ENCODE measurements at regions not wholly inside any gene's neighbourhood (a gene's known extent, or its start where the extent isn't known, plus 50 kb on each side); places are given as distances from the start of the nearest gene placed in this dataset.
A peak's percentile ranks its signal among the peaks of the same experiment; 100 is the strongest.

- Histone ChIP-seq H4K20me1 (ENCODE audit: insufficient read depth, low read length) (no peaks in the 10 kb centered on the region), H3K9ac (ENCODE audit: low read length) (no peak overlapping the region), H3K4me3 (ENCODE audit: insufficient read depth, low read depth, low read length) (no peak overlapping the region), H3K4me1 (ENCODE audit: insufficient read depth, low read length) (no peaks in the 10 kb centered on the region), H2AFZ (ENCODE audit: low read depth, low read length) (no peak overlapping the region), H3K79me2 (ENCODE audit: insufficient read depth, low read length) (no peaks in the 10 kb centered on the region), H3K4me2 (ENCODE audit: low read length) (no peak overlapping the region), H3K27ac (ENCODE audit: low read depth, low read length) (no peak overlapping the region), H3K36me3 (ENCODE audit: insufficient read depth, low read length) (no peaks in the 10 kb centered on the region), H3K27me3 (ENCODE audit: insufficient read depth, low read length) (no peaks in the 10 kb centered on the region), H3K9me3 (ENCODE audit: insufficient read depth, low read depth, low read length) (no peaks in the 10 kb centered on the region)
- Mint-ChIP-seq H3K4me1 (ENCODE audit: low read depth, unreplicated experiment) (no peaks in the 10 kb centered on the region), H3K27me3 (ENCODE audit: low read depth, unreplicated experiment) (no peaks in the 10 kb centered on the region), H3K4me3 (ENCODE audit: unreplicated experiment) (no peak overlapping the region), H3K9me3 (ENCODE audit: unreplicated experiment) (no peaks in the 10 kb centered on the region), H3K27ac (ENCODE audit: unreplicated experiment) (no peak overlapping the region), H3K36me3 (ENCODE audit: low read depth, unreplicated experiment) (no peaks in the 10 kb centered on the region)
- DNase-seq (ENCODE audit: low read depth) (no peak), FAIRE-seq (no peak)
- TF ChIP-seq CTCF (IDR thresholded peaks at IDR 0.05; ENCODE audit: insufficient read depth, low read depth, low read length): no peak
- no peak for TF ChIP-seq EZH2 (IDR thresholded peaks at IDR 0.05; ENCODE audit: insufficient read depth, low read length)
Observed at GRCh38 chr11:105260976-105261375, 121.4 kb upstream of the CARD18 start.

GRCh38 chr11:105245781-105246315 lies 106.3 kb upstream of the CARD18 start:
- H3K27me3 Mint-ChIP-seq (ENCODE audit: low read depth, unreplicated experiment): no peaks in the 10 kb centered on the region
- Histone ChIP-seq H3K4me2 (ENCODE audit: low read length) (no peak overlapping the region), H4K20me1 (ENCODE audit: insufficient read depth, low read length) (no peaks in the 10 kb centered on the region), H3K27me3 (ENCODE audit: insufficient read depth, low read length) (no peaks in the 10 kb centered on the region), H3K36me3 (ENCODE audit: insufficient read depth, low read length) (no peaks in the 10 kb centered on the region), H3K9ac (ENCODE audit: low read length) (no peak overlapping the region), H3K27ac (ENCODE audit: low read depth, low read length) (no peak overlapping the region), H2AFZ (ENCODE audit: low read depth, low read length) (no peak overlapping the region), H3K9me3 (ENCODE audit: insufficient read depth, low read depth, low read length) (no peaks in the 10 kb centered on the region), H3K79me2 (ENCODE audit: insufficient read depth, low read length) (no peaks in the 10 kb centered on the region), H3K4me1 (ENCODE audit: insufficient read depth, low read length) (peaks cover 8% of the 10 kb centered on the region), H3K4me3 (ENCODE audit: insufficient read depth, low read depth, low read length) (no peak overlapping the region)
- H3K4me1 Mint-ChIP-seq (ENCODE audit: low read depth, unreplicated experiment): peaks cover 15% of the 10 kb centered on the region
- no peak overlapping the region for H3K4me3 Mint-ChIP-seq (ENCODE audit: unreplicated experiment)
- DNase-seq (ENCODE audit: low read depth) (no peak), FAIRE-seq (no peak)
- H3K27ac Mint-ChIP-seq (ENCODE audit: unreplicated experiment): no peak overlapping the region
- H3K36me3 Mint-ChIP-seq (ENCODE audit: low read depth, unreplicated experiment): no peaks in the 10 kb centered on the region
- TF ChIP-seq CTCF (IDR thresholded peaks at IDR 0.05; ENCODE audit: insufficient read depth, low read depth, low read length) (no peak), EZH2 (IDR thresholded peaks at IDR 0.05; ENCODE audit: insufficient read depth, low read length) (no peak)
- no peaks in the 10 kb centered on the region for H3K9me3 Mint-ChIP-seq (ENCODE audit: unreplicated experiment)

GRCh38 chr11:105244160-105244825 lies 104.7 kb upstream of the CARD18 start:
- H3K27me3 ChIP-seq (ENCODE audit: insufficient read depth, low read length): no peaks in the 10 kb centered on the region
- peak overlapping the region; percentile 58 for H3K27ac ChIP-seq (ENCODE audit: low read depth, low read length)
- DNase-seq (ENCODE audit: low read depth) (peak; percentile 96), FAIRE-seq (peak; percentile 29)
- no peaks in the 10 kb centered on the region for H3K79me2 ChIP-seq (ENCODE audit: insufficient read depth, low read length)
- H4K20me1 ChIP-seq (ENCODE audit: insufficient read depth, low read length): no peaks in the 10 kb centered on the region
- H3K4me1 ChIP-seq (ENCODE audit: insufficient read depth, low read length): peaks cover 8% of the 10 kb centered on the region
- no peaks in the 10 kb centered on the region for H3K27me3 Mint-ChIP-seq (ENCODE audit: low read depth, unreplicated experiment)
- peak overlapping the region; percentile 75 for H3K4me2 ChIP-seq (ENCODE audit: low read length)
- peak overlapping the region; percentile 26 for H3K9ac ChIP-seq (ENCODE audit: low read length)
- H3K27ac Mint-ChIP-seq (ENCODE audit: unreplicated experiment): peak overlapping the region; percentile 42
- H3K4me3 Mint-ChIP-seq (ENCODE audit: unreplicated experiment): no peak overlapping the region
- H3K36me3 ChIP-seq (ENCODE audit: insufficient read depth, low read length): no peaks in the 10 kb centered on the region
- H3K36me3 Mint-ChIP-seq (ENCODE audit: low read depth, unreplicated experiment): no peaks in the 10 kb centered on the region
- no peak overlapping the region for H3K4me3 ChIP-seq (ENCODE audit: insufficient read depth, low read depth, low read length)
- no peaks in the 10 kb centered on the region for H3K9me3 ChIP-seq (ENCODE audit: insufficient read depth, low read depth, low read length)
- no peaks in the 10 kb centered on the region for H3K9me3 Mint-ChIP-seq (ENCODE audit: unreplicated experiment)
- TF ChIP-seq EZH2 (IDR thresholded peaks at IDR 0.05; ENCODE audit: insufficient read depth, low read length) (no peak), CTCF (IDR thresholded peaks at IDR 0.05; ENCODE audit: insufficient read depth, low read depth, low read length) (no peak)
- peaks cover 15% of the 10 kb centered on the region for H3K4me1 Mint-ChIP-seq (ENCODE audit: low read depth, unreplicated experiment)
- H2AFZ ChIP-seq (ENCODE audit: low read depth, low read length): no peak overlapping the region
